ENCODE measurements at regions not wholly inside any gene's neighbourhood (a gene's known extent, or its start where the extent isn't known, plus 50 kb on each side); places are given as distances from the start of the nearest gene placed in this dataset.
"Not testable (repeated sequence)": the region's sequence is repeated elsewhere in the genome, so short reads cannot be mapped to it uniquely, and the experiment has no call there.

DNA sequence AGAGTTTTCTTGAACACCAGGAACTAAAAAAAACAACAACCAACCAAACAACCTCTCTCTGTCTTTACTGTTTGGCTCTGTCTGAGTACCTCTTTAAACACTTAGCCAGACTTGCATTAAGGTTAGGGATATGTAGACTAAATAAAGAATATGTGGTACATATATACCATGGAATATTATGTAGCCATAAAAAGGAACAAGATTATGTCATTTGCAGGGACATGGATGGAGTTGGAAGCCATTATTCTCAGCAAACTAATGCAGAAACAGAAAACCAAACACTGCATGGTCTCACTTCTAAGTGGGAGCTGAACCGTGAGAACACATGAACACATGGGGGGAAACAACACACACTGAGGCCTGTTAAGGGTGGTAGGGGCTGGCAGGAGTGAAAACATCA, 116.0 kb upstream of the ANTXRL start:
- Histone ChIP-seq H3K4me3 (ENCODE audit: low read length) (no peak overlapping the region), H3K9me3 (ENCODE audit: low read depth, low read length) (peaks cover 4% of the 10 kb centered on the region), H3K27me3 (ENCODE audit: insufficient read depth, low read length) (no peaks in the 10 kb centered on the region), H3K4me1 (ENCODE audit: insufficient read depth, low read length) (no peaks in the 10 kb centered on the region)

DNA sequence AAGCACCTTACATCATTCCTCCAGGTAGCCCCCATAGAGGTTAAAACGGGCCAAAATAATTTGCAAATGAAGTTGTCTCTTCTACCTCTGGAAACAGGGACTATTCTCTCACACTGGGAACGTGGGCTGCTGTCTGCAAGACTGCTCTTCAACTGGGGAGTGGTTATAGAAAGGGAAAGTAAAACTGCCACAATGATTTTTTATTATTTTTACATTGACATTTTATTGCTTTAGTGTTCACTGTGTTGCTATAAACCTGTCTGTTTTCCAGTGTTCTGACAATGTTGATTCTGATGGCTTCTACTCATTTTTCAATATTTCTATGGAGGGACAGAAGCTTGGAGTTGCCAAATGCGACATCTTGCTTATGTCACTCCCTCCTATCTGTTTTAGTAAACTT, 115.1 kb upstream of the ANTXRL start:
- H3K27me3 ChIP-seq (ENCODE audit: insufficient read depth, low read length) = no peaks in the 10 kb centered on the region
- no peak overlapping the region for H3K4me3 ChIP-seq (ENCODE audit: low read length)
- H3K9me3 ChIP-seq (ENCODE audit: low read depth, low read length) = peaks cover 4% of the 10 kb centered on the region
- H3K4me1 ChIP-seq (ENCODE audit: insufficient read depth, low read length) = no peaks in the 10 kb centered on the region

DNA sequence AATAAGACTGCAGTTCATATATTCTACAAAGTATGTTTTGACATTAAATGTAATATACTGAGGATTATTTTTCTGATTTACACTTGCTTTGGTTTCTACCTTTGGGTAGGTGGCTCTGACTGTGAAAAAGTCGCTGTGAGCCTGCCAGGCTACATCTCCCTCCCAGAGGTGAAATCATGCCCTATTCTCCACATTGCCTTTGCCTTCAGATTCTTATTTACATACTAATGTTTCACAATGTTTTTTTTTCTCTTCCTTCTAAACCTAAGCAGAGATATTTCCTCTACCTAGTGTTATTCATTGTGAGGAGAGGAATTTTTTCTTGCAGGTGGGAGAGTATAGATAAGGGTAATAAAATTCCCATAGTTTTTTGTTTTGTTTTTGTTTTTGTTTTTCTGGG, 111.5 kb upstream of the ANTXRL start:
- H3K4me3 ChIP-seq (ENCODE audit: low read length) = no peak overlapping the region
- H3K9me3 ChIP-seq (ENCODE audit: low read depth, low read length) = no peaks in the 10 kb centered on the region
- H3K27me3 ChIP-seq (ENCODE audit: insufficient read depth, low read length) = no peaks in the 10 kb centered on the region
- H3K4me1 ChIP-seq (ENCODE audit: insufficient read depth, low read length) = no peaks in the 10 kb centered on the region

DNA sequence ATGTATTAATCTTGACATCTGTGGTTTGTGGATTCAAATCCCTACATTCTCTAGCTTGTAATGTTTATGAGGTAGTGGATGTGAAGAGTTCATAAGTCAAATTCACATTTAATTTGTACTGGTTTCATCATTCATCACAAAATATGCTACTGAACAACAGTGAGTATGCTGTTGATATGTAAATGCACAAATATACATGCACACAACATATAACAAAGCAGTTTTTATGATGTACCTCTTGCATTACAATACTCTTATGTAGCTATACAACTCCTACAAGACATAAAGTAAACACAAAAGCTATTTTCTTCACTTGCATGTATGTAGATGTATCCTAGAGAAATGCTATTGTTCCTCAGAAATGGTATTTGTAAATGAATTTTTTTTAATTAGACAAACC, 111.0 kb upstream of the ANTXRL start:
- Histone ChIP-seq H3K4me3 (ENCODE audit: low read length) (no peak overlapping the region), H3K9me3 (ENCODE audit: low read depth, low read length) (no peaks in the 10 kb centered on the region), H3K4me1 (ENCODE audit: insufficient read depth, low read length) (no peaks in the 10 kb centered on the region), H3K27me3 (ENCODE audit: insufficient read depth, low read length) (no peaks in the 10 kb centered on the region)

DNA sequence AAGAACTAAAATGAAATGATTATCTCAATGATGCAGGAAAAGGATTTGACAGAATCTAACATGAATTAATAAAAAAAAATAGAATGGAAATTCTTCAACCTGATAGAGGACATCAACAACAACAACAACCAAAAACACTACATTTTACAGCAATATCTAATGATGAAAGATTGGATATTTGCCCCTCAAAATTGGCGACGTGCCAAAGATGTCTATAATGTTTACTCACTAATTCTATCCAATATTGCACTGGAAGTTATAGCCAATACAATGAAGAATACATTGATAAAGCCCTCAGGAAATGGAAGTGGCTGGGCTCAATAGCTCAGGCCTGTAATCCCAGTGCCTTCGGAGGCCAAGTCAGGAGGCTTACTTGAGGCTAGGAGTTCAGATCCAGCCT, 99.4 kb upstream of the ANTXRL start:
- H3K9me3 ChIP-seq (ENCODE audit: low read depth, low read length) = not testable (repeated sequence)

GRCh38 chr10:46197050-46197449, 89.7 kb upstream of the ANTXRL start:
- H3K4me3 ChIP-seq (ENCODE audit: low read length) = no peak overlapping the region
- no peaks in the 10 kb centered on the region for H3K9me3 ChIP-seq (ENCODE audit: low read depth, low read length)
- H3K4me1 ChIP-seq (ENCODE audit: insufficient read depth, low read length) = no peaks in the 10 kb centered on the region
- no peaks in the 10 kb centered on the region for H3K27me3 ChIP-seq (ENCODE audit: insufficient read depth, low read length)

More for the DNA sequence above, 99.4 kb upstream of the ANTXRL start:
- H3K4me1 ChIP-seq (ENCODE audit: insufficient read depth, low read length); H3K4me3 ChIP-seq (ENCODE audit: low read length); H3K27me3 ChIP-seq (ENCODE audit: insufficient read depth, low read length): not testable (repeated sequence)

- H3K4me3 ChIP-seq (ENCODE audit: low read length) = no peak overlapping the region
- no peaks in the 10 kb centered on the region for H3K9me3 ChIP-seq (ENCODE audit: low read depth, low read length)
- H3K4me1 ChIP-seq (ENCODE audit: insufficient read depth, low read length) = no peaks in the 10 kb centered on the region
- H3K27me3 ChIP-seq (ENCODE audit: insufficient read depth, low read length) = no peaks in the 10 kb centered on the region
Measured at GRCh38 chr10:46198516-46198915, 88.3 kb upstream of the ANTXRL start.

DNA sequence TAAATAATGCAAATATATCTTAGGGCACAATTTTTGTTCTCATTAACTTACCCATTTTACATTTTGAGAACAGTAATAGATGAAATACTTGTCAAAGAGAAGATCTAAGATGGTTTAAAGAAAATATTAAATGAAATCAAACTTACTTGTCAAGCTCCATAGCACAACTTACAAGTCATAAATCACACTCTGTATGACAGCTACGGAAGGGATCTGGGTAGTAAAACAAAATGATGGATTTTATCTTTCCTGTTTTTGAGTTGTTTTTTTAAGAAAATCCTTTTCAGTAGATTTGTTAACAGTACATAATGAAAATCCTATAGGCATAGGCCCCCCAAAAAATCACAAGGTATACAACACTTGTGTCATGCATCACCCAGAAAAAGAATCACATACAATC, 84.4 kb upstream of the ANTXRL start:
- not testable (repeated sequence) for H3K27me3 ChIP-seq (ENCODE audit: insufficient read depth, low read length); H3K9me3 ChIP-seq (ENCODE audit: low read depth, low read length); H3K4me3 ChIP-seq (ENCODE audit: low read length); H3K4me1 ChIP-seq (ENCODE audit: insufficient read depth, low read length)

DNA sequence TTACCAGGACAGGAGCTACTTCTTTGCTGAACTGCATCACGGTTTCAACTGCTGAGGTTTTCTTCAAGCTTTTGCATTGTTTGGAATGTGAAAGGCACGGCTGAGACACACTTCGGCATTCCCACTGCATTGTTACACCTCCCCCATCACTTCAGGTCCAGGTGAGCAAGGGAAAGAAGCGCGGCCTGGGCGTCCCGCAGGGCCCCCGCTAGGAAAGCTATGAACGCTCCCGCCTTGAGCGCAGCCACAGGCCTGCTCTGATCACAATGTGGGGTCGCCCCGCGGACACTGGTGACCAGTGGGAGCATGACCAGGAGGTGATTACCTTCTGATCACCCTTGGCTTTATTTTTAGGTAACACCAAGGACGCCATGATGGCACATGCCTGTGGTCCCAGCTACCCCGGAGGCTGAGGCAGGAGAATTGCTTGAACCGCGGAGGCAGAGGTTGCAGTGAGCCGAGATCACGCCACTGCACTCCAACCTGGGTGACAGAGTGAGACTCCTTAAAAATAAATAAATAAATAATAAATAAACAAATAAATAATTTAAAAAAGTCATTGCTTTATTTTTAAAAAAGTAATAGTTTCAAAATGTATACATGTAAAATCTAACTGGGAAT, 82.2 kb upstream of the ANTXRL start:
- H3K4me1 ChIP-seq (ENCODE audit: insufficient read depth, low read length); H3K4me3 ChIP-seq (ENCODE audit: low read length); H3K9me3 ChIP-seq (ENCODE audit: low read depth, low read length); H3K27me3 ChIP-seq (ENCODE audit: insufficient read depth, low read length): not testable (repeated sequence)

DNA sequence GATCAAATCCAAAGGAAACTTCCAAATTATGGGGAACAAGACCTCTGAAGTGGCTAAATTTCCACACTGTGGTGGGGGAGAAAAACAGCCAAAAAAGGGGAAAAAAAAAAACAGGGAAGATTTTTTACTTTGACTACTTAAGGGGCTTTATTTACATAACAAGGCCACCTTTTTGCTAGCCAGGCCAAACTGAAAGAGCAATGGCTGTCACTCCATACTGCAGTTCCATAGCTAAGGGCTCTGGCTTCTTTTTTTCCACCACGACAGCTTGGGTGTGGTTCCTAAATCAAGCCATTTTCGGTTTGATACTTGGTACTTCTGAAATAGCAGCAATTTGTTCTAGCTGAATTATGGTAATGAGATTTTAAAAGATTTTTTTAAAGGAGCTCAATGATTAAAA, 76.4 kb upstream of the ANTXRL start:
- H3K4me1 ChIP-seq (ENCODE audit: insufficient read depth, low read length); H3K4me3 ChIP-seq (ENCODE audit: low read length); H3K9me3 ChIP-seq (ENCODE audit: low read depth, low read length); H3K27me3 ChIP-seq (ENCODE audit: insufficient read depth, low read length): not testable (repeated sequence)

GRCh38 chr10:46215426-46215825, 71.4 kb upstream of the ANTXRL start:
- H3K4me3 ChIP-seq (ENCODE audit: low read length) = no peak overlapping the region
- H3K27me3 ChIP-seq (ENCODE audit: insufficient read depth, low read length) = no peaks in the 10 kb centered on the region
- no peaks in the 10 kb centered on the region for H3K4me1 ChIP-seq (ENCODE audit: insufficient read depth, low read length)
- no peaks in the 10 kb centered on the region for H3K9me3 ChIP-seq (ENCODE audit: low read depth, low read length)

GRCh38 chr10:46216003-46216634, 70.7 kb upstream of the ANTXRL start:
- no peaks in the 10 kb centered on the region for H3K4me1 ChIP-seq (ENCODE audit: insufficient read depth, low read length)
- no peak overlapping the region for H3K4me3 ChIP-seq (ENCODE audit: low read length)
- no peaks in the 10 kb centered on the region for H3K9me3 ChIP-seq (ENCODE audit: low read depth, low read length)
- no peaks in the 10 kb centered on the region for H3K27me3 ChIP-seq (ENCODE audit: insufficient read depth, low read length)

DNA sequence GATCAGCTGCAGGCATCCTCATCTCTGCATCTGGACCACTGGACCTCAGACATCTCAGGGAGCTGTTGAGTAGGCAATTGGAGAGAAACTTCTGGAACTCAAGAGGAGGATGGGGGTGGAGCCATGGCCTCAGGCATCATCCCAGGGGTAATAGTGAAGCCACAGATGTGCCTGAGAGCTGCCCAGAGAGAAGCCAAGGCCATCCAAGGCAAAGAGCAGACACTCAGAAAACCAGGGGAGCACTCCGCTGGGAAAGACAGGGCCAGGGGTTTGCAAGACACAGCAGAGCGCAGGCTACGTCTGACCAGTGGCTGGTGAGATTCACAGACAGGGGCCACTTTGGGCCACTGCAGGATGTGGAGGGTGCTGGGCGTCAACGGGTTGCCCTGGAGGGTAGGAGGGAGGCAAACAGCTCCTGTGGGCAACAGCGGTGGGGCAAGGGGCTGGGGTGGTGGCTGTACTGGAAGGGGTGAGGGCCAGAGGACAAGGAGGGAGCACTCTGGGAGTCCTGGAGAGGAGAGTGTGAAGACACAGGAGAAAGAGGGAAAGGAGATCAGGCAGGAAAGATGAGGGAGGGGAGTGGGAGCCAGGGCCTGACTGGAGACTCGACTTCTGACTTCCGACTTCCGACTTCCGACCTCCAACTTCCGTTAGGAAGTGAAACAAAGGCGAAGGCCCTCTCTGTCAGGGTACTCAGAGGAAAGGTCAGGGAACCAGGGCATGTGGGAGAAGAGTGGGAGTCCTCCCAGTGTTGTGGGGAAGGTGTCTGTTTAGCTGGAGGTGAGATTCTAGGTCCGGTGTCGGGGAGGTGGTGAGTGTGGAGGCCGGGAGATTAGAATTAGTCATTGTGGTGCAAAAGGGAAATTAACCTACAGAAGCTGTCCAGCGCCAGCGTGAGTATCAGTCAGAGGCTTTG, 69.7 kb upstream of the ANTXRL start:
- H3K4me3 ChIP-seq (ENCODE audit: low read length) = no peak overlapping the region
- no peaks in the 10 kb centered on the region for H3K9me3 ChIP-seq (ENCODE audit: low read depth, low read length)
- no peaks in the 10 kb centered on the region for H3K4me1 ChIP-seq (ENCODE audit: insufficient read depth, low read length)
- no peaks in the 10 kb centered on the region for H3K27me3 ChIP-seq (ENCODE audit: insufficient read depth, low read length)

DNA sequence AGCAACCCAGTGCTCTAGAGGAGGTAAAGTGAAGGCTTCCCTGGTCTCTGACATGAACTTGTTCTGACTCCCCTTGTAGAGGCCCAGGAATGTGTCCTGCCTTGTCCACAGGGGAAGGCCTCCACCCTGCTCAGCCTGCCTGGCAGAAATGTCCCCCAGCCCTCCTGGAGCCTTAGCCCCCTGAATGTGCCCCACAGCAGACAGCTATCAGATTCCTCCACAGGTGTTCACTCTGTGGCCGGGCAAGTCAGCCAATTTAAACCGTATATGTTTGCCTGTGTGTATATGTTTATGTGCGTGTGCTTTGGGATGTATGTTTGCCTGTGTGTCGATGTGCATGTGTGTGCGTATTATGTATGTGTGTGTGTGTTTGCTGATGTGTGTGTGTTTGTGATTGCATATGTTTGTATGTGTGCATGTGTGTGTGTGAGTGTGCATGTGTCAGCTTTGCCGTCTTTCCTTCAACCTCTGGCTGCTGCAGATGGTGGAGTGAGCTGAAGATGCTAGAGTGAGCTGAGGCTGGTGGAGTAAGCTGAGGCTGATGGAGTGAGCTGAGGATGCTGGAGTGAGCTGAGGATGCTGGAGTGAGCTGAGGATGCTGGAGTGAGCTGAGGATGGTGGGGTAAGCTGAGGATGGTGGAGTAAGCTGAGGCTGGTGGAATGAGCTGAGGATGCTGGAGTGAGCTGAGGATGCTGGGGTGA, 68.9 kb upstream of the ANTXRL start:
- Histone ChIP-seq H3K27me3 (ENCODE audit: insufficient read depth, low read length) (no peaks in the 10 kb centered on the region), H3K4me3 (ENCODE audit: low read length) (no peak overlapping the region), H3K9me3 (ENCODE audit: low read depth, low read length) (no peaks in the 10 kb centered on the region), H3K4me1 (ENCODE audit: insufficient read depth, low read length) (no peaks in the 10 kb centered on the region)

GRCh38 chr10:46218921-46219320, 67.9 kb upstream of the ANTXRL start:
- Histone ChIP-seq H3K4me3 (ENCODE audit: low read length) (no peak overlapping the region), H3K4me1 (ENCODE audit: insufficient read depth, low read length) (no peaks in the 10 kb centered on the region), H3K9me3 (ENCODE audit: low read depth, low read length) (no peaks in the 10 kb centered on the region), H3K27me3 (ENCODE audit: insufficient read depth, low read length) (no peaks in the 10 kb centered on the region)
